A673 (cell line): ENCODE measurements at regions not wholly inside any gene's neighbourhood (a gene's known extent, or its start where the extent isn't known, plus 50 kb on each side); places are given as distances from the start of the nearest gene placed in this dataset.
"Not testable (repeated sequence)": the region's sequence is repeated elsewhere in the genome, so short reads cannot be mapped to it uniquely, and the experiment has no call there.

Experiments
- BruUV-seq: library from RNA; stranded (reverse); fragments of 400-500 nt; replicated peaks from 2 replicates; lab custom pipeline; 2021; lab: Mats Ljungman, UMichigan
- CTCF ChIA-PET: fragments of 300-600 bp; sonication (Branson Sonifier 250); formaldehyde crosslinking; loops from one replicate; lab custom pipeline; 2022; ENCODE audit warnings: antibody characterized with exemption; lab: Charles Lee
- POLR2A ChIA-PET: fragments of 300-600 bp; sonication (Branson Sonifier 250); formaldehyde crosslinking; loops from one replicate; lab custom pipeline; 2022; ENCODE audit warnings: antibody characterized with exemption; ENCODE audit not compliant: low non-redundant PET; lab: Charles Lee
- DNase-seq: peaks from one replicate; pipeline ENCODE4 v3.0.0-alpha.2; 2015; ENCODE audit warnings: low spot score
- H3K27ac ChIP-seq: fragments of 200-600 bp; sonication (generic); 2 replicates; pipeline ENCODE4 v1.5.1; 2016; ENCODE audit warnings: mixed run types, low read depth, mild to moderate bottlenecking, mixed read lengths, antibody characterized with exemption, low read length; ENCODE audit not compliant: poor library complexity, severe bottlenecking
- H3K27me3 ChIP-seq: fragments of 200-600 bp; sonication (generic); replicated peaks from 2 replicates; pipeline ENCODE4 v1.6.1; 2017; ENCODE audit warnings: mixed run types, low read depth, mild to moderate bottlenecking, mixed read lengths, antibody characterized with exemption, low read length; ENCODE audit not compliant: insufficient read depth, poor library complexity
- H3K36me3 ChIP-seq: fragments of 200-600 bp; sonication (generic); 2 replicates; pipeline ENCODE4 v1.6.1; 2016; ENCODE audit warnings: mixed run types, mild to moderate bottlenecking, mixed read lengths, antibody characterized with exemption, low read length; ENCODE audit not compliant: insufficient read depth, poor library complexity, severe bottlenecking
- H3K4me1 ChIP-seq: fragments of 200-600 bp; sonication (generic); 2 replicates; pipeline ENCODE4 v1.6.1; 2017; ENCODE audit warnings: mixed run types, mild to moderate bottlenecking, mixed read lengths, antibody characterized with exemption, low read length; ENCODE audit not compliant: insufficient read depth, poor library complexity, severe bottlenecking
- H3K4me3 ChIP-seq: fragments of 200-600 bp; sonication (generic); 2 replicates; pipeline ENCODE4 v1.5.1; 2016; ENCODE audit warnings: low read depth, mixed run types, mild to moderate bottlenecking, mixed read lengths, low read length; ENCODE audit not compliant: poor library complexity, severe bottlenecking
- H3K9me3 ChIP-seq: fragments of 200-600 bp; sonication (generic); 2 replicates; pipeline ENCODE4 v1.6.1; 2016; ENCODE audit warnings: mixed run types, low read depth, mild to moderate bottlenecking, mixed read lengths, antibody characterized with exemption, low read length; ENCODE audit not compliant: poor library complexity, severe bottlenecking
- CTCF ChIP-seq: fragments of 300-800, 200-600 bp; sonication (generic); conservative IDR thresholded peaks from 2 replicates; pipeline ENCODE4 v1.5.1; 2017; ENCODE audit warnings: low read depth, mild to moderate bottlenecking, antibody characterized with exemption, low read length, moderate library complexity, mixed read lengths
- EZH2 ChIP-seq: fragments of 200-600 bp; sonication (generic); IDR thresholded peaks from 2 replicates; pipeline ENCODE4 v1.6.1; 2017; ENCODE audit warnings: borderline replicate concordance, low read depth, mild to moderate bottlenecking, mixed read lengths, antibody characterized with exemption, low read length; ENCODE audit not compliant: poor library complexity, severe bottlenecking
- intact Hi-C: fragments of 100-400 bp; cut with micrococcal nuclease; formaldehyde crosslinking; loops from one replicate; pipeline ENCODE4 v1.10.0; 2022; ENCODE audit not compliant: unreplicated experiment

GRCh38 chr4:163736876-163737275, 242.4 kb downstream of the TMA16 start:
- Histone ChIP-seq H3K9me3 (peaks cover 5% of the 10 kb centered on the region), H3K4me1 (peaks cover 7% of the 10 kb centered on the region), H3K27ac (no peak overlapping the region), H3K4me3 (no peak overlapping the region), H3K27me3 (no peaks in the 10 kb centered on the region), H3K36me3 (no peaks in the 10 kb centered on the region)
- no peak for TF ChIP-seq CTCF
- no peak for TF ChIP-seq EZH2
- CTCF ChIA-PET, result no interaction called here
- POLR2A ChIA-PET, result no interaction called here
- no TSS peak for BruUV-seq
- intact Hi-C loops, result no loop called here
- no peak for DNase-seq

GRCh38 chr4:163737846-163738245, 243.4 kb downstream of the TMA16 start:
- H3K27me3 ChIP-seq, H3K36me3 ChIP-seq, BruUV-seq, H3K4me1 ChIP-seq, intact Hi-C loops, DNase-seq, H3K9me3 ChIP-seq, H3K27ac ChIP-seq, CTCF ChIA-PET, POLR2A ChIA-PET, H3K4me3 ChIP-seq: not testable (repeated sequence)

- no peaks in the 10 kb centered on the region for H3K36me3 ChIP-seq
- no peak overlapping the region for H3K4me3 ChIP-seq
- BruUV-seq, result no TSS peak
- H3K27ac ChIP-seq, result no peak overlapping the region
- H3K27me3 ChIP-seq, result no peaks in the 10 kb centered on the region
- intact Hi-C loops, result no loop called here
- DNase-seq, result no peak
- H3K4me1 ChIP-seq, result peaks cover 7% of the 10 kb centered on the region
- ChIA-PET CTCF (no interaction called here), POLR2A (no interaction called here)
- TF ChIP-seq CTCF, result no peak
- H3K9me3 ChIP-seq, result no peaks in the 10 kb centered on the region
These were observed 244.0 kb downstream of the TMA16 start for GRCh38 chr4:163738521-163738920.

- TF ChIP-seq CTCF (no peak), EZH2 (no peak)
- Histone ChIP-seq H3K4me3 (no peak overlapping the region), H3K27ac (no peak overlapping the region), H3K4me1 (peaks cover 16% of the 10 kb centered on the region), H3K36me3 (no peaks in the 10 kb centered on the region), H3K27me3 (no peaks in the 10 kb centered on the region), H3K9me3 (no peaks in the 10 kb centered on the region)
- ChIA-PET CTCF (no interaction called here), POLR2A (no interaction called here)
- no peak for DNase-seq
- intact Hi-C loops, result no loop called here
- no TSS peak for BruUV-seq
These were observed 250.4 kb downstream of the TMA16 start for GRCh38 chr4:163744861-163745260.
